ENCODE measurements at regions not wholly inside any gene's neighbourhood (a gene's known extent, or its start where the extent isn't known, plus 50 kb on each side); places are given as distances from the start of the nearest gene placed in this dataset.

DNA sequence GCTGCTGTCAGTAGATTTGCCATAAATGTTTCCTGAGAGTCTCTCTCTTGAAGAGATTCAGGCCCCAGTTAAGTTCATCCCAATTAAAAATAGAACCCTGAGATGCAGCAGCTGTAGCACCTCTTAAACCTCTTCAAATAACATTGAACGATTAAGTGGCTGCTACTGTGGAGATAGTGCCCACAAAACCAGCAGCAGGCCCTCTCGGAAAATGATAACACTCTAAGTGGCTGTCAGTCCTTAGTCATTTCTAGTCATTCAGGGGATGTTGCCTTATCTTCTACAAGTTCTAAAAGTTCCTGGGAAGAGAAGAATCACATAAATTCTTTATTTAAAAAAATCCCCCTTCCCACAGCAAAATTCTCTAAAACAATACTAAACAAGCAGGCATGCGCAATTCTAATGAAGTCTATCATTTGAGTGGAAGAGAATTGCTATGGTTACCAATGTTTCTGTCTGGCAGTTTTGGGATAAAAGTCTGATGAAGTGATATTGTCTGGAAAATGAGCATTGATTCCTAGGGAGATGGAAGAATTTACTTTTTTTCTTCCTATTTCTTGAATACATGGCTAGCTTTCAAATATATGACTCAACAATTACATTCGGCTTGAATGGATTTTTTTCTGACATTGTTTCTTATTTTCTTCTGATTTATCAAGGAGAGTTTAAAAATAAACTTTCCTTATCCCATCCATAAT is 131.9 kb downstream of the TRMT11 start (continued):
- TF ChIP-seq, protein P1, sequence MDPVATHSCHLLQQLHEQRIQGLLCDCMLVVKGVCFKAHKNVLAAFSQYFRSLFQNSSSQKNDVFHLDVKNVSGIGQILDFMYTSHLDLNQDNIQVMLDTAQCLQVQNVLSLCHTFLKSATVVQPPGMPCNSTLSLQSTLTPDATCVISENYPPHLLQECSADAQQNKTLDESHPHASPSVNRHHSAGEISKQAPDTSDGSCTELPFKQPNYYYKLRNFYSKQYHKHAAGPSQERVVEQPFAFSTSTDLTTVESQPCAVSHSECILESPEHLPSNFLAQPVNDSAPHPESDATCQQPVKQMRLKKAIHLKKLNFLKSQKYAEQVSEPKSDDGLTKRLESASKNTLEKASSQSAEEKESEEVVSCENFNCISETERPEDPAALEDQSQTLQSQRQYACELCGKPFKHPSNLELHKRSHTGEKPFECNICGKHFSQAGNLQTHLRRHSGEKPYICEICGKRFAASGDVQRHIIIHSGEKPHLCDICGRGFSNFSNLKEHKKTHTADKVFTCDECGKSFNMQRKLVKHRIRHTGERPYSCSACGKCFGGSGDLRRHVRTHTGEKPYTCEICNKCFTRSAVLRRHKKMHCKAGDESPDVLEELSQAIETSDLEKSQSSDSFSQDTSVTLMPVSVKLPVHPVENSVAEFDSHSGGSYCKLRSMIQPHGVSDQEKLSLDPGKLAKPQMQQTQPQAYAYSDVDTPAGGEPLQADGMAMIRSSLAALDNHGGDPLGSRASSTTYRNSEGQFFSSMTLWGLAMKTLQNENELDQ (CRISPR knock-in tag; IDR thresholded peaks at IDR 0.05; ENCODE audit: borderline replicate concordance) = no peak
- no peak for TF ChIP-seq HIVEP1 (CRISPR knock-in tag; IDR thresholded peaks at IDR 0.05)
- TF ChIP-seq, protein P2, sequence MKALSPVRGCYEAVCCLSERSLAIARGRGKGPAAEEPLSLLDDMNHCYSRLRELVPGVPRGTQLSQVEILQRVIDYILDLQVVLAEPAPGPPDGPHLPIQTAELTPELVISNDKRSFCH (CRISPR knock-in tag; IDR thresholded peaks at IDR 0.05) = no peak
- TF ChIP-seq, protein P2 (tag; IDR thresholded peaks at IDR 0.05) = peak; percentile 55; the same call in 1 of the 2 replicates
- TF ChIP-seq, protein P3, sequence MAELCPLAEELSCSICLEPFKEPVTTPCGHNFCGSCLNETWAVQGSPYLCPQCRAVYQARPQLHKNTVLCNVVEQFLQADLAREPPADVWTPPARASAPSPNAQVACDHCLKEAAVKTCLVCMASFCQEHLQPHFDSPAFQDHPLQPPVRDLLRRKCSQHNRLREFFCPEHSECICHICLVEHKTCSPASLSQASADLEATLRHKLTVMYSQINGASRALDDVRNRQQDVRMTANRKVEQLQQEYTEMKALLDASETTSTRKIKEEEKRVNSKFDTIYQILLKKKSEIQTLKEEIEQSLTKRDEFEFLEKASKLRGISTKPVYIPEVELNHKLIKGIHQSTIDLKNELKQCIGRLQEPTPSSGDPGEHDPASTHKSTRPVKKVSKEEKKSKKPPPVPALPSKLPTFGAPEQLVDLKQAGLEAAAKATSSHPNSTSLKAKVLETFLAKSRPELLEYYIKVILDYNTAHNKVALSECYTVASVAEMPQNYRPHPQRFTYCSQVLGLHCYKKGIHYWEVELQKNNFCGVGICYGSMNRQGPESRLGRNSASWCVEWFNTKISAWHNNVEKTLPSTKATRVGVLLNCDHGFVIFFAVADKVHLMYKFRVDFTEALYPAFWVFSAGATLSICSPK (IDR thresholded peaks at IDR 0.05; ENCODE audit: borderline replicate concordance) = no peak
- no peak for TF ChIP-seq TCFL5 (CRISPR knock-in tag; conservative IDR thresholded peaks at IDR 0.05)
- TF ChIP-seq TBL1XR1 (IDR thresholded peaks at IDR 0.05; ENCODE audit: low read length in 2 of 2) = peak; percentile 67 to 94; a peak in 3 of 4 replicates
- no peak for TF ChIP-seq EGR1 (conservative IDR thresholded peaks at IDR 0.05)
- TF ChIP-seq TAF1 (IDR thresholded peaks at IDR 0.05; ENCODE audit: control insufficient read depth, extremely low read depth, insufficient read depth, low read length, severe bottlenecking) = peak; percentile 32
- no peak for TF ChIP-seq MYBL2 (IDR thresholded peaks at IDR 0.05; ENCODE audit: low read depth)
- TF ChIP-seq MYBL2 (CRISPR knock-in tag; IDR thresholded peaks at IDR 0.05; ENCODE audit: borderline replicate concordance) = no peak
